ENCODE measurements at regions not wholly inside any gene's neighbourhood (a gene's known extent, or its start where the extent isn't known, plus 50 kb on each side); places are given as distances from the start of the nearest gene placed in this dataset.

- TF ChIP-seq EZH2phosphoT487 (IDR thresholded peaks at IDR 0.05; ENCODE audit: low read depth, severe bottlenecking, unreplicated experiment) (no peak), CTCF (IDR thresholded peaks at IDR 0.05; ENCODE audit: poor library complexity) (no peak), EZH2 (IDR thresholded peaks at IDR 0.05; ENCODE audit: borderline replicate concordance) (no peak)
Observed at GRCh38 chr6:146878168-146878951, 279.6 kb downstream of the ADGB start.

Data from hepatocyte (in vitro differentiated cells).